CD1c-positive myeloid dendritic cell (primary cell): ENCODE measurements at regions not wholly inside any gene's neighbourhood (a gene's known extent, or its start where the extent isn't known, plus 50 kb on each side); places are given as distances from the start of the nearest gene placed in this dataset.
"Not testable (repeated sequence)": the region's sequence is repeated elsewhere in the genome, so short reads cannot be mapped to it uniquely, and the experiment has no call there.

Experiments used
- DNase-seq: peaks from one replicate; pipeline ENCODE4 v3.0.0-alpha.2; 2016; ENCODE audit errors: extremely low spot score

GRCh38 chr15:22665711-22666110 is 120.7 kb upstream of the NIPA1 start:
- DNase-seq: not testable (repeated sequence)

- not testable (repeated sequence) for DNase-seq
Observed at GRCh38 chr15:22684786-22685185, 101.7 kb upstream of the NIPA1 start.

- DNase-seq: not testable (repeated sequence)
Observed at GRCh38 chr15:22699881-22700280, 86.6 kb upstream of the NIPA1 start.

- DNase-seq: not testable (repeated sequence)
Observed at GRCh38 chr15:22710831-22711341, 75.6 kb upstream of the NIPA1 start.

- not testable (repeated sequence) for DNase-seq
Observed at GRCh38 chr15:22713933-22714332, 72.5 kb upstream of the NIPA1 start.

GRCh38 chr15:22714358-22715132 is 71.9 kb upstream of the NIPA1 start:
- not testable (repeated sequence) for DNase-seq

GRCh38 chr15:22715133-22715845 is 71.2 kb upstream of the NIPA1 start:
- not testable (repeated sequence) for DNase-seq

- not testable (repeated sequence) for DNase-seq
Observed at GRCh38 chr15:22719980-22720379, 66.5 kb upstream of the NIPA1 start.

- DNase-seq: not testable (repeated sequence)
Observed at GRCh38 chr15:22726104-22726503, 60.3 kb upstream of the NIPA1 start.

- not testable (repeated sequence) for DNase-seq
Observed at GRCh38 chr15:22735067-22735466, 51.4 kb upstream of the NIPA1 start.

GRCh38 chr15:22735781-22736180 is 50.7 kb upstream of the NIPA1 start:
- no peak for DNase-seq

GRCh38 chr15:22736200-22736599 is 50.2 kb upstream of the NIPA1 start:
- not testable (repeated sequence) for DNase-seq
